ENCODE measurements at regions not wholly inside any gene's neighbourhood (a gene's known extent, or its start where the extent isn't known, plus 50 kb on each side); places are given as distances from the start of the nearest gene placed in this dataset.
A peak's percentile ranks its signal among the peaks of the same experiment; 100 is the strongest.

GRCh38 chr6:14537030-14537429, 419.5 kb downstream of the CD83 start:
- ChIA-PET CTCF (ENCODE audit: partially characterized antibody) (no interaction called here), POLR2A (ENCODE audit: partially characterized antibody) (no interaction called here)
- no peak for DNase-seq
- H3K4me3 ChIP-seq (ENCODE audit: low read length in 2 of 2), result no peak overlapping the region
- Mint-ChIP-seq H3K27me3 (peaks cover 0 to 1% of the 10 kb centered on the region in 2 donors), H3K9me3 (no peaks in the 10 kb centered on the region), H3K36me3 (no peaks in the 10 kb centered on the region), H3K4me1 (peaks cover 0 to 4% (median 2%) of the 10 kb centered on the region in 4 donors), H3K27ac (no peak overlapping the region), H3K4me3 (no peak overlapping the region)
- no peaks in the 10 kb centered on the region for H3K4me1 ChIP-seq (ENCODE audit: insufficient read depth, low read length)
- H3K27me3 ChIP-seq (ENCODE audit: insufficient read depth, low read length), result no peaks in the 10 kb centered on the region
- H3K27ac ChIP-seq (ENCODE audit: low read depth, low read length), result no peak overlapping the region
- intact Hi-C loops (cut with micrococcal nuclease), result no loop called here
- H3K36me3 ChIP-seq (ENCODE audit: insufficient read depth, low read length), result no peaks in the 10 kb centered on the region
- no peaks in the 10 kb centered on the region for H3K9me3 ChIP-seq (ENCODE audit: control insufficient read depth in 1 of 2, low read length in 2 of 2)

GRCh38 chr6:14540276-14540675, 422.7 kb downstream of the CD83 start:
- Histone ChIP-seq H3K4me1 (ENCODE audit: insufficient read depth, low read length) (no peaks in the 10 kb centered on the region), H3K9me3 (ENCODE audit: control insufficient read depth in 1 of 2, low read length in 2 of 2) (no peaks in the 10 kb centered on the region), H3K4me3 (ENCODE audit: low read length in 2 of 2) (no peak overlapping the region), H3K36me3 (ENCODE audit: insufficient read depth, low read length) (no peaks in the 10 kb centered on the region), H3K27me3 (ENCODE audit: insufficient read depth, low read length) (no peaks in the 10 kb centered on the region), H3K27ac (ENCODE audit: low read depth, low read length) (no peak overlapping the region)
- POLR2A ChIA-PET (ENCODE audit: partially characterized antibody), result no interaction called here
- intact Hi-C loops (cut with micrococcal nuclease), result no loop called here
- Mint-ChIP-seq H3K4me1 (peaks cover 0 to 10% (median 7%) of the 10 kb centered on the region in 4 donors), H3K36me3 (no peaks in the 10 kb centered on the region), H3K27me3 (peaks cover 0 to 1% of the 10 kb centered on the region in 2 donors), H3K27ac (no peak overlapping the region), H3K4me3 (no peak overlapping the region), H3K9me3 (no peaks in the 10 kb centered on the region)
- CTCF ChIA-PET (ENCODE audit: partially characterized antibody), result no interaction called here
- no peak for DNase-seq

- Mint-ChIP-seq H3K27ac (peak overlapping the region in 1 of 7 donors; percentile 20), H3K4me3 (no peak overlapping the region), H3K27me3 (peaks cover 0 to 1% of the 10 kb centered on the region in 2 donors), H3K9me3 (no peaks in the 10 kb centered on the region), H3K4me1 (peaks cover 0 to 10% (median 7%) of the 10 kb centered on the region in 4 donors), H3K36me3 (no peaks in the 10 kb centered on the region)
- H3K36me3 ChIP-seq (ENCODE audit: insufficient read depth, low read length), result no peaks in the 10 kb centered on the region
- ChIA-PET CTCF (ENCODE audit: partially characterized antibody) (no interaction called here), POLR2A (ENCODE audit: partially characterized antibody) (no interaction called here)
- H3K4me3 ChIP-seq (ENCODE audit: low read length in 2 of 2), result no peak overlapping the region
- H3K27me3 ChIP-seq (ENCODE audit: insufficient read depth, low read length), result no peaks in the 10 kb centered on the region
- intact Hi-C loops (cut with micrococcal nuclease), result no loop called here
- no peaks in the 10 kb centered on the region for H3K4me1 ChIP-seq (ENCODE audit: insufficient read depth, low read length)
- no peak overlapping the region for H3K27ac ChIP-seq (ENCODE audit: low read depth, low read length)
- no peaks in the 10 kb centered on the region for H3K9me3 ChIP-seq (ENCODE audit: control insufficient read depth in 1 of 2, low read length in 2 of 2)
- no peak for DNase-seq
These were observed 423.4 kb downstream of the CD83 start for GRCh38 chr6:14540810-14541540.

- intact Hi-C loops (cut with micrococcal nuclease), result no loop called here
- H3K27me3 Mint-ChIP-seq, result peaks cover 0 to 2% of the 10 kb centered on the region in 2 donors
These were observed 425.2 kb downstream of the CD83 start for GRCh38 chr6:14542670-14543366.

GRCh38 chr6:14543971-14544585, 426.5 kb downstream of the CD83 start:
- ChIA-PET CTCF (ENCODE audit: partially characterized antibody) (no interaction called here), POLR2A (ENCODE audit: partially characterized antibody) (no interaction called here)
- H3K4me1 ChIP-seq (ENCODE audit: insufficient read depth, low read length), result no peaks in the 10 kb centered on the region
- no peak overlapping the region for H3K27ac ChIP-seq (ENCODE audit: low read depth, low read length)
- intact Hi-C loops (cut with micrococcal nuclease), result no loop called here
- H3K27ac Mint-ChIP-seq, result no peak overlapping the region
- peaks cover 0 to 2% of the 10 kb centered on the region in 2 donors for H3K27me3 Mint-ChIP-seq
- H3K9me3 ChIP-seq (ENCODE audit: control insufficient read depth in 1 of 2, low read length in 2 of 2), result no peaks in the 10 kb centered on the region
- H3K9me3 Mint-ChIP-seq, result no peaks in the 10 kb centered on the region
- H3K4me1 Mint-ChIP-seq, result peaks cover 0 to 10% (median 7%) of the 10 kb centered on the region in 4 donors
- no peak overlapping the region for H3K4me3 Mint-ChIP-seq
- H3K27me3 ChIP-seq (ENCODE audit: insufficient read depth, low read length), result no peaks in the 10 kb centered on the region
- H3K36me3 Mint-ChIP-seq, result no peaks in the 10 kb centered on the region
- no peaks in the 10 kb centered on the region for H3K36me3 ChIP-seq (ENCODE audit: insufficient read depth, low read length)
- H3K4me3 ChIP-seq (ENCODE audit: low read length in 2 of 2), result no peak overlapping the region
- DNase-seq, result no peak

More at GRCh38 chr6:14542670-14543366, 425.2 kb downstream of the CD83 start:
- no peak for DNase-seq
- H3K9me3 ChIP-seq (ENCODE audit: control insufficient read depth in 1 of 2, low read length in 2 of 2), result no peaks in the 10 kb centered on the region
- ChIA-PET CTCF (ENCODE audit: partially characterized antibody) (no interaction called here), POLR2A (ENCODE audit: partially characterized antibody) (no interaction called here)
- no peaks in the 10 kb centered on the region for H3K36me3 Mint-ChIP-seq
- no peaks in the 10 kb centered on the region for H3K4me1 ChIP-seq (ENCODE audit: insufficient read depth, low read length)
- no peaks in the 10 kb centered on the region for H3K27me3 ChIP-seq (ENCODE audit: insufficient read depth, low read length)
- H3K4me3 ChIP-seq (ENCODE audit: low read length in 2 of 2), result no peak overlapping the region
- no peaks in the 10 kb centered on the region for H3K9me3 Mint-ChIP-seq
- H3K27ac Mint-ChIP-seq, result no peak overlapping the region
- H3K27ac ChIP-seq (ENCODE audit: low read depth, low read length), result no peak overlapping the region
- H3K36me3 ChIP-seq (ENCODE audit: insufficient read depth, low read length), result no peaks in the 10 kb centered on the region
- peaks cover 0 to 10% (median 7%) of the 10 kb centered on the region in 4 donors for H3K4me1 Mint-ChIP-seq
- no peak overlapping the region for H3K4me3 Mint-ChIP-seq

GRCh38 chr6:14544666-14545065, 427.1 kb downstream of the CD83 start:
- Mint-ChIP-seq H3K27ac (no peak overlapping the region), H3K9me3 (no peaks in the 10 kb centered on the region), H3K4me3 (no peak overlapping the region), H3K27me3 (peaks cover 0 to 1% of the 10 kb centered on the region in 2 donors), H3K36me3 (no peaks in the 10 kb centered on the region), H3K4me1 (peaks cover 0 to 10% (median 7%) of the 10 kb centered on the region in 4 donors)
- DNase-seq, result no peak
- Histone ChIP-seq H3K36me3 (ENCODE audit: insufficient read depth, low read length) (no peaks in the 10 kb centered on the region), H3K4me3 (ENCODE audit: low read length in 2 of 2) (no peak overlapping the region), H3K27me3 (ENCODE audit: insufficient read depth, low read length) (no peaks in the 10 kb centered on the region), H3K4me1 (ENCODE audit: insufficient read depth, low read length) (no peaks in the 10 kb centered on the region), H3K9me3 (ENCODE audit: control insufficient read depth in 1 of 2, low read length in 2 of 2) (no peaks in the 10 kb centered on the region), H3K27ac (ENCODE audit: low read depth, low read length) (no peak overlapping the region)
- ChIA-PET POLR2A (ENCODE audit: partially characterized antibody) (no interaction called here), CTCF (ENCODE audit: partially characterized antibody) (no interaction called here)
- intact Hi-C loops (cut with micrococcal nuclease), result no loop called here

- POLR2A ChIA-PET (ENCODE audit: partially characterized antibody), result no interaction called here
- Mint-ChIP-seq H3K27ac (no peak overlapping the region), H3K27me3 (peaks cover 0 to 1% of the 10 kb centered on the region in 2 donors), H3K4me3 (no peak overlapping the region), H3K9me3 (no peaks in the 10 kb centered on the region), H3K36me3 (no peaks in the 10 kb centered on the region), H3K4me1 (peaks cover 0 to 10% (median 7%) of the 10 kb centered on the region in 4 donors)
- Histone ChIP-seq H3K27ac (ENCODE audit: low read depth, low read length) (no peak overlapping the region), H3K36me3 (ENCODE audit: insufficient read depth, low read length) (no peaks in the 10 kb centered on the region), H3K4me3 (ENCODE audit: low read length in 2 of 2) (no peak overlapping the region), H3K4me1 (ENCODE audit: insufficient read depth, low read length) (no peaks in the 10 kb centered on the region), H3K27me3 (ENCODE audit: insufficient read depth, low read length) (no peaks in the 10 kb centered on the region), H3K9me3 (ENCODE audit: control insufficient read depth in 1 of 2, low read length in 2 of 2) (no peaks in the 10 kb centered on the region)
- no peak for DNase-seq
- CTCF ChIA-PET (ENCODE audit: partially characterized antibody), result no interaction called here
- intact Hi-C loops (cut with micrococcal nuclease), result no loop called here
These were observed 427.9 kb downstream of the CD83 start for GRCh38 chr6:14545496-14545895.
